ENCODE measurements at regions not wholly inside any gene's neighbourhood (a gene's known extent, or its start where the extent isn't known, plus 50 kb on each side); places are given as distances from the start of the nearest gene placed in this dataset.

DNA sequence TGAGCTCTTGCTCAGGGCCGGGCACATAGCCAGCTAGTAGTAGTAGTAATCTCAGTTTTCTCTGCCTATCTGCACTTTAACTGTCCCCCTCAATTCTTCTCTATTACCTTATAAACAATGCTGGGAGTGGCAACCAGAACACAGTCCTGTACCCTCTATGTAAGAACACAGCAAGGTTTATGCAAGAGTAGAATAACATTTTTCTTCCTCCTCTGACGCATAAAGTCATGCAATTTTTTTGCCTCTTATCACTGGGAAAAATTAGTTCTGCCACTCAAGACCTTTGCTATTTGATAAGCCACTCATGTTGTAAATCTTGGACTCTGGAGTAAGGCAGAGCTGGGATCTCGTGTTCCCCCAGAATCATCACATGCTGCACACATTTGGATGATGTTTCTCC lies 200.7 kb upstream of the SOX11 start:
- Histone ChIP-seq H3K36me3 (ENCODE audit: control insufficient read depth, insufficient read depth, low read length) (no peaks in the 10 kb centered on the region), H3K4me3 (ENCODE audit: low read depth, low read length) (no peak overlapping the region), H3K27me3 (ENCODE audit: control insufficient read depth, insufficient read depth, low read length) (no peaks in the 10 kb centered on the region)
- CTCF ChIA-PET, result no interaction called here
- TF ChIP-seq, protein P1, sequence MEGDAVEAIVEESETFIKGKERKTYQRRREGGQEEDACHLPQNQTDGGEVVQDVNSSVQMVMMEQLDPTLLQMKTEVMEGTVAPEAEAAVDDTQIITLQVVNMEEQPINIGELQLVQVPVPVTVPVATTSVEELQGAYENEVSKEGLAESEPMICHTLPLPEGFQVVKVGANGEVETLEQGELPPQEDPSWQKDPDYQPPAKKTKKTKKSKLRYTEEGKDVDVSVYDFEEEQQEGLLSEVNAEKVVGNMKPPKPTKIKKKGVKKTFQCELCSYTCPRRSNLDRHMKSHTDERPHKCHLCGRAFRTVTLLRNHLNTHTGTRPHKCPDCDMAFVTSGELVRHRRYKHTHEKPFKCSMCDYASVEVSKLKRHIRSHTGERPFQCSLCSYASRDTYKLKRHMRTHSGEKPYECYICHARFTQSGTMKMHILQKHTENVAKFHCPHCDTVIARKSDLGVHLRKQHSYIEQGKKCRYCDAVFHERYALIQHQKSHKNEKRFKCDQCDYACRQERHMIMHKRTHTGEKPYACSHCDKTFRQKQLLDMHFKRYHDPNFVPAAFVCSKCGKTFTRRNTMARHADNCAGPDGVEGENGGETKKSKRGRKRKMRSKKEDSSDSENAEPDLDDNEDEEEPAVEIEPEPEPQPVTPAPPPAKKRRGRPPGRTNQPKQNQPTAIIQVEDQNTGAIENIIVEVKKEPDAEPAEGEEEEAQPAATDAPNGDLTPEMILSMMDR (IDR thresholded peaks at IDR 0.05; ENCODE audit: insufficient read depth, low read depth, low read length), result no peak
- DNase-seq (ENCODE audit: low read depth), result no peak
- POLR2A ChIA-PET, result no interaction called here

DNA sequence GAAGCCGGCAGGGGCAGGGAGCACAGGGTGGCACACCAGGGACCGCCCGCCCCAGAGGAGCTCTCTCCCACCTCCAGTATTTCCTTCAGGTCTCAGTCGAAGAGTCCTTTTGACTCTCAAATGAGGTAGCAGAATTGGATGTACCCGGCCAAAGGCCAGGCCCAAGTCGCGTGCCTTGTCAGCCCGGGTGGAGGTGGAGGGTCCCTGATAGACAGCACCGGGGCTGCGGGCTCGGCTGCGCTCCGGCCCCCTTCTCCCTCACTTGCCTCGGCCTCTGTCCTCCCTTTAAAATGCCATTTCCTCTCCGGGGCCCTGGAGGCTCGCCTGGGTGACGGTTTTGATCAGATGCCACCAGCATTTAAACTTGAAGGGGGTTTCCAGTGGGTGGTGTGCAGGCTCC lies 198.9 kb upstream of the SOX11 start:
- no peaks in the 10 kb centered on the region for H3K27me3 ChIP-seq (ENCODE audit: control insufficient read depth, insufficient read depth, low read length)
- POLR2A ChIA-PET, result no interaction called here
- CTCF ChIA-PET, result no interaction called here
- no peak for DNase-seq (ENCODE audit: low read depth)
- TF ChIP-seq, protein P1 (IDR thresholded peaks at IDR 0.05; ENCODE audit: insufficient read depth, low read depth, low read length), result no peak
- no peaks in the 10 kb centered on the region for H3K36me3 ChIP-seq (ENCODE audit: control insufficient read depth, insufficient read depth, low read length)
- H3K4me3 ChIP-seq (ENCODE audit: low read depth, low read length), result no peak overlapping the region

DNA sequence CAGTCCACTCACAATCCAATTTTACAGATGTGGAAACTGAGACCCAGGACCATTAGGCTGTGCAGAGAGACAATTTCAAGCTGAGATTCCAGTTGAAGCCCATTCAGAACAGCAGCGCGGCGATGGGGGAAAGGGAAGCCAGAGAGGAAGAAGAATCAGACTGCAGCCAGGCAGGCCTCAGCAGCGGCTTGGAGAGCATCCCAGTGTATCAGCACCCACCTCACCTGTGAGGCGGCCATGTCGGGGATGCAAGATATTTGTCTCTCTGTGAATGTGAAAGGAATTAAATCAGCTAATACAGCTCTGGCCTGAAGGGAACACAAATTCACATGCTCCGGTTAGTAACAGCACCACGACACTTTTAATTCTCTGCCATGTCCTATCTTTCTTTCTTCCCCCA lies 198.0 kb upstream of the SOX11 start:
- no peaks in the 10 kb centered on the region for H3K36me3 ChIP-seq (ENCODE audit: control insufficient read depth, insufficient read depth, low read length)
- TF ChIP-seq, protein P1 (IDR thresholded peaks at IDR 0.05; ENCODE audit: insufficient read depth, low read depth, low read length), result no peak
- H3K27me3 ChIP-seq (ENCODE audit: control insufficient read depth, insufficient read depth, low read length), result no peaks in the 10 kb centered on the region
- CTCF ChIA-PET, result no interaction called here
- POLR2A ChIA-PET, result no interaction called here
- DNase-seq (ENCODE audit: low read depth), result no peak
- H3K4me3 ChIP-seq (ENCODE audit: low read depth, low read length), result no peak overlapping the region

DNA sequence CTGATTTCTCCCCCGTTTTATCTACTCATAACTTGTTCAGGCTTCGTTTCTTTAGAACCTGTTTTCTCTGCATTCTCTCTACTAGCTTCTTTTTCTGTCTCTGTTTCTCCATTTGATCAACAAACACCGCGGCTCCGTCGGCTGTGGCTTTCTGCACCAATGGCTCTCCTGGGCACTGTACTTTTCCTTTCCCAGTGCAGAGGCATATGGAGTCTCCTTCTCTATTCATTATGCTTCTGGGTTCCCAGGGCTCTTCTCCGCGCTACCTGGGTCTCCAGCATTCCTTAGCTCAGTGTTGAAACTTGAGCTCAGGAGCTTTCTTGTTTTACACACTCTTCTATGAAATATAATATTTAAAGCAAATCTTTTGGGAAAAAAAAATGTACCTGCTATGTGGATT lies 196.6 kb upstream of the SOX11 start:
- ChIA-PET POLR2A (no interaction called here), CTCF (interaction anchor here (1.0 kb wide), 1 partner anchor 20 kb away, joined by 3 read pairs; no protein-coding TSS in a partner anchor)
- H3K27me3 ChIP-seq (ENCODE audit: control insufficient read depth, insufficient read depth, low read length), result no peaks in the 10 kb centered on the region
- no peak for DNase-seq (ENCODE audit: low read depth)
- no peak overlapping the region for H3K4me3 ChIP-seq (ENCODE audit: low read depth, low read length)
- TF ChIP-seq, protein P1 (IDR thresholded peaks at IDR 0.05; ENCODE audit: insufficient read depth, low read depth, low read length), result no peak
- H3K36me3 ChIP-seq (ENCODE audit: control insufficient read depth, insufficient read depth, low read length), result no peaks in the 10 kb centered on the region

DNA sequence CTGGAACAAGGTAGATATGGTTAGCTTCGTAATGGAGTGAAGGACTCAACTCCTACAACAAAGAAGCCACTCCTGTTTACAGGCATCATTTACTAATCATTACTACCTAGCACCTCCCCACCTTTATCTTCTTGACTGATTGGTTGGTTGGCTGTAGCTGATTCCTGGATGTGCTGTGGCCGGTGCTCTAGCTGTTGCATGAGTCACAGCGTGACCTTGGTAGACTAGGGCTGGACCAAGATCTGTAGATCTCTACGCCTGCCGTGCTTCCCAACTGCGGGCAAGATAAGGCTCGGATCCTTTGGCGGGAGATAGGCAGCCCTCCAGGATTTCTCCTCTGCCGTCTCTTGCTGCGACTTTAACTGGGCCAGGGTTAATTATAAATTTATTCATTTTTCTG lies 194.3 kb upstream of the SOX11 start:
- no peak for DNase-seq (ENCODE audit: low read depth)
- H3K36me3 ChIP-seq (ENCODE audit: control insufficient read depth, insufficient read depth, low read length), result no peaks in the 10 kb centered on the region
- H3K4me3 ChIP-seq (ENCODE audit: low read depth, low read length), result no peak overlapping the region
- TF ChIP-seq, protein P1 (IDR thresholded peaks at IDR 0.05; ENCODE audit: insufficient read depth, low read depth, low read length), result no peak
- POLR2A ChIA-PET, result no interaction called here
- H3K27me3 ChIP-seq (ENCODE audit: control insufficient read depth, insufficient read depth, low read length), result no peaks in the 10 kb centered on the region
- CTCF ChIA-PET, result no interaction called here

Measured in BJ (cell line).